ENCODE measurements at regions not wholly inside any gene's neighbourhood (a gene's known extent, or its start where the extent isn't known, plus 50 kb on each side); places are given as distances from the start of the nearest gene placed in this dataset.

DNA sequence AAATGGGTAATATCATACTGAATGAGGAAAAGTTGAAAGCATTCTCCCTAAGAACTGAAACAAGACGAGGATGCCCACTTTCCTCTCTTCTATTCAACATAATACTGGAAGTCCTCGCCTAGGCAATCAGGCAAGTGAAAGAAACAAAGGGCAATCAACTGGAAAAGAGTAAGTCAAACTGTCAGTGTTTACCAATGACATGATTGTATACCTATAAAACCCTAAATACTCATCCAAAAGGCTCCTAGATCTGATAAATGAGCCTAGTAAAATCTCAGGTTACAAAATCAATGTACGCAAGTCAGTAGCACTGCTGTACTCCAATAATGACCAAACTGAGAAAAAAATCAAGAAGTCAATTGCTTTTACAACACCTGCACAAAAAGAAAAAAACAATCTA, 575.8 kb upstream of the PRMT6 start:
- TF ChIP-seq, protein P1, sequence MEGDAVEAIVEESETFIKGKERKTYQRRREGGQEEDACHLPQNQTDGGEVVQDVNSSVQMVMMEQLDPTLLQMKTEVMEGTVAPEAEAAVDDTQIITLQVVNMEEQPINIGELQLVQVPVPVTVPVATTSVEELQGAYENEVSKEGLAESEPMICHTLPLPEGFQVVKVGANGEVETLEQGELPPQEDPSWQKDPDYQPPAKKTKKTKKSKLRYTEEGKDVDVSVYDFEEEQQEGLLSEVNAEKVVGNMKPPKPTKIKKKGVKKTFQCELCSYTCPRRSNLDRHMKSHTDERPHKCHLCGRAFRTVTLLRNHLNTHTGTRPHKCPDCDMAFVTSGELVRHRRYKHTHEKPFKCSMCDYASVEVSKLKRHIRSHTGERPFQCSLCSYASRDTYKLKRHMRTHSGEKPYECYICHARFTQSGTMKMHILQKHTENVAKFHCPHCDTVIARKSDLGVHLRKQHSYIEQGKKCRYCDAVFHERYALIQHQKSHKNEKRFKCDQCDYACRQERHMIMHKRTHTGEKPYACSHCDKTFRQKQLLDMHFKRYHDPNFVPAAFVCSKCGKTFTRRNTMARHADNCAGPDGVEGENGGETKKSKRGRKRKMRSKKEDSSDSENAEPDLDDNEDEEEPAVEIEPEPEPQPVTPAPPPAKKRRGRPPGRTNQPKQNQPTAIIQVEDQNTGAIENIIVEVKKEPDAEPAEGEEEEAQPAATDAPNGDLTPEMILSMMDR (conservative IDR thresholded peaks at IDR 0.05; ENCODE audit: low read length), result no peak
- TF ChIP-seq EZH2phosphoT487 (IDR thresholded peaks at IDR 0.05; ENCODE audit: borderline replicate concordance, low read depth, low read length), result no peak

Measured in OCI-LY7 (cell line).